Transverse colon (tissue), 4 donors: ENCODE measurements at regions not wholly inside any gene's neighbourhood (a gene's known extent, or its start where the extent isn't known, plus 50 kb on each side); places are given as distances from the start of the nearest gene placed in this dataset.

Experiments
- POLR2A ChIP-seq: fragments of 450-650 bp; IDR thresholded peaks from one replicate; pipeline ENCODE4 v1.6.1; 2016; ENCODE audit warnings: antibody characterized with exemption, mild to moderate bottlenecking, moderate library complexity
- POLR2AphosphoS5 ChIP-seq, 3 donors: sonication (generic); formaldehyde crosslinking; IDR thresholded peaks; one replicate each; pipeline ENCODE4 v1.6.1; 2016; ENCODE audit warnings: antibody characterized with exemption in 3 of 3
- TF ChIP-seq, protein P1 (sequence below), 5 experiments: fragments of 200-600 bp in 3 of 5; fragments of 450-650 bp in 2 of 5; sonication (generic) in 3 of 5; IDR thresholded peaks; 1 replicate in 2 of 5; 2 replicates in 3 of 5; pipeline ENCODE4 v1.5.1; 2016 to 2017; ENCODE audit warnings: antibody characterized with exemption in 5 of 5, inconsistent platforms in 3 of 5, mild to moderate bottlenecking in 2 of 5, moderate library complexity in 1 of 5

DNA sequence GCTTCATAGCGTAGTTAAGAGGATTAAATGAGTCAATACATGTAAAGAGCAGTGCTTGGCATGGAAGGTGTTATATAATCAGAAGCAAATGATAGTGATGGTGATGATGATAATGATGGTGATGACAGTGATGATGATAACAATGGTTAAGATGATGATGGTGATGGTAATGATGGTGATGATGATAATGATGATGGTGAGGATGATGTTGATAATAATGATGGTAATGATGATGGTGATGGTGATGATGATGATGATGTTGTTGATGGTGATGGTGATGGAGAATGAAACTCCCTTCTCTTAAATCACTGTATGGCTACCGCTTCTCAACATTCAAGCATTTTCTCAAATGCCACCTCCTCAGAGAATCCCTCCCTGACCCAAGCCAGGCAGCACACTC lies 190.5 kb downstream of the TMEM132E start:
- TF ChIP-seq, protein P1, sequence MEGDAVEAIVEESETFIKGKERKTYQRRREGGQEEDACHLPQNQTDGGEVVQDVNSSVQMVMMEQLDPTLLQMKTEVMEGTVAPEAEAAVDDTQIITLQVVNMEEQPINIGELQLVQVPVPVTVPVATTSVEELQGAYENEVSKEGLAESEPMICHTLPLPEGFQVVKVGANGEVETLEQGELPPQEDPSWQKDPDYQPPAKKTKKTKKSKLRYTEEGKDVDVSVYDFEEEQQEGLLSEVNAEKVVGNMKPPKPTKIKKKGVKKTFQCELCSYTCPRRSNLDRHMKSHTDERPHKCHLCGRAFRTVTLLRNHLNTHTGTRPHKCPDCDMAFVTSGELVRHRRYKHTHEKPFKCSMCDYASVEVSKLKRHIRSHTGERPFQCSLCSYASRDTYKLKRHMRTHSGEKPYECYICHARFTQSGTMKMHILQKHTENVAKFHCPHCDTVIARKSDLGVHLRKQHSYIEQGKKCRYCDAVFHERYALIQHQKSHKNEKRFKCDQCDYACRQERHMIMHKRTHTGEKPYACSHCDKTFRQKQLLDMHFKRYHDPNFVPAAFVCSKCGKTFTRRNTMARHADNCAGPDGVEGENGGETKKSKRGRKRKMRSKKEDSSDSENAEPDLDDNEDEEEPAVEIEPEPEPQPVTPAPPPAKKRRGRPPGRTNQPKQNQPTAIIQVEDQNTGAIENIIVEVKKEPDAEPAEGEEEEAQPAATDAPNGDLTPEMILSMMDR (IDR thresholded peaks at IDR 0.05) = no peak
- TF ChIP-seq POLR2AphosphoS5 (IDR thresholded peaks at IDR 0.05) = no peak
- no peak for TF ChIP-seq POLR2A
